GM04503 (cell line): ENCODE measurements at regions not wholly inside any gene's neighbourhood (a gene's known extent, or its start where the extent isn't known, plus 50 kb on each side); places are given as distances from the start of the nearest gene placed in this dataset.

Experiments
- DNase-seq: peaks from one replicate; pipeline ENCODE4 v3.0.0-alpha.2; 2012; ENCODE audit warnings: low read depth

DNA sequence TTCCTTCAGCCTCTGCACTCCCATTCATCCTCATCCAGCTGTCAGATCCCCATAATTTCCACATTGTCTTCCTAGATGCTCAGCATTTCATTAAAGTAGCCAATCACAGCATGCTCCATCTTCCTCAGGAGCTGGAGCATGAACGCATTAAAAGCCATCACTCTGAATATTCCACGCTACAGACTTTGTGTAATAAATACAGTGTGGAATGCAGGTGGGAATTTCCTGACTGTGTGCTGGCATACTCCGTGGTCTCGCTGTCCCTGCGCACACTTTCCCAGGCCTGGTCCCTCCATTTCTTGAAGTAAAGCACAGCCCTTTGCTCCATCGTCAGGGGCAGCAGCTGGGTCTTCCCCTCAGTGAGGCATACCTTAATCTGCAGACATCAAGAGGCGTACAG is 123.7 kb upstream of the NCK2 start:
- DNase-seq = no peak

DNA sequence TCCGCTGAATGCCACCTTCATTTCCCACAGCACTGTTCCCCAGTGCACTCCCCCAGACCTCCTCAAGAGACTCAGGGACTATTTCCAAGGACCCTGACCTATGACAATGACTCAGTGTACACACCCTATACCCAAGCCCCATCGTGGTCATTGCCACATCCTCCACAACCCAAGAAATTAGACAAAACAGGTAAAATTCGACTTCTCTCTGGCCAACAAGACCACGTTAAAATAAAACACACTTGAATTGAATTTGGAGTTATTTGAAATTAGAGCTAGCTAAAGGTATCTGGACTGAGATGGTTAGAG is 126.4 kb upstream of the NCK2 start:
- DNase-seq = no peak

DNA sequence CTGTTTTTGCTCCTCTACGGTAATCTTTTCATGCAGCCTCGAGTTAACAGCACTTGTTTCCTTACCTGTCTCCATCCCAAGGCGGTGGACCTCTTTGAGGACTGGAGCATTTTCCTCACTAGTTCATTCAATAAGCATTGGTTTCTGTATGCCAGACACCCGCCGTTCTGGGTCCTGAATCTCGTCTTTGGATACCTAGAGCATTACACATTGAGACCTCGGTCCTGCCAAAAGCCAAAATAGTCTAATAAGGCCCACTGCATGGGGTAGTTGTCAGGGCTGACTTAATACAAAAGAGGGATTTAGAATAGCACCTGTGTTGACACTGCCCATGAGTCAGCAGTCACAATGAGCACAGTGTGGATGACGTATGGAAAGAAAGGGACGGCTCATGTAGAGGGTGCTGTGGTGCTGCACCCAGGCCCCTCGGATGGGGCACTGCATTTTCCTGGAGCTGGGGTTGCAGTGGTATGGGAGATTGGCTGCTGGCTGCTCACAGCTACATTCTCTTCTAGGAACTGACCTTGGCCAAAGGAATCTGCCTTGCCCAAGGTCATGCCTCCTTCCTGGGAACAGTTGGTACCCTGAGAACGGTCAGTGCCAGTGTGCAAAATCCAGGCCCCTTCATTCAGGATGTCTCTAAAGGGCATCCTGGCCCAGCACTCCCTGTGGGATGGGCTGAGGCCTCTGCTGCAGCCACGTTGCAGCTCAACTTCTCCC is 126.9 kb upstream of the NCK2 start:
- no peak for DNase-seq

DNA sequence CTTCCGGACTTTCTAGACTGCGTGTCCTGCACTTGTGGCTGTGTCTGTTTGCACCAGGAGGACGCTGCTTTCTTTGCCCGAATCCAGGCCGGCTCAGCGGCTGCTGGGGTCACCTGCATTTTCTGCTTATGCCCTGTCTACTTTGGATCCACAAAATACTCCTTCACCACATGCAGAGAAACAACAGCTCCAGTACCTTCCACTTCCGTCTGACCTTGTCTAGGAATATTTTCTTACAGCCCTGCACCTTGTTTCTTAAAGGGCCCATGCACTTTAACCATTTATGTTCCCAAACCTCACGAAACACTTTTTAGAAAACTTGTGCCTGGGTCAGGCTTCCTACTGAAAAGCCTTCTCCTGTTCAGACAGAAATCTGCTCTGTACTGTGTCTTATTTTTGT is 129.4 kb upstream of the NCK2 start:
- DNase-seq = no peak

DNA sequence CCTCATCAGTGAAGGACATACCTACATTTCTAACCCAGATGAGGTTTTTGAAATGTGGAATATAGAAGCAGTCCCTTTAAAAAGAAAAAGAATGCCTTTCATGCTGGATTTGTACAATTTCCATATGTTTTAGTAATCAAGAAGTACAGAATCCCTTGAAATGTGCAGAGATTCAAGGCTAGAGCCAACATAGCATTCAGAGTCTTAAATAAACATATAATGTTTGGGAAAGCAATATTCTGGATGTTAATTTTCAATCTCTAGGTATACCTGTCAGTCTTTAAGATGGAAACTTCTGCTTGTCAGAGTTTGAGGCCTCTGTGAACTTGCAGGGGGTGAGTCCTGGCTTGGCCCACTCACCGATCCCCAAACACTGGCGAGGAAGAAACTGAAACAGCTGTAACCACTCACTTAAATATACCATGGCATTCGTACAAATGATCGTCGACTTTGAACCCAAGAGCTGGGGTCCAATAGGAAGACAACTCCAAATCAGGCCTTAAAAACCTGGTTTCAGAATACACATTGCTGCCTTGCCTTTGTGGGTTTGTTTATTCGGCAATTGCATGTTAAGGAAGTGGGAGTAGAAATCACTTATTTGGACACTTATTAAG is 132.8 kb upstream of the NCK2 start:
- no peak for DNase-seq

DNA sequence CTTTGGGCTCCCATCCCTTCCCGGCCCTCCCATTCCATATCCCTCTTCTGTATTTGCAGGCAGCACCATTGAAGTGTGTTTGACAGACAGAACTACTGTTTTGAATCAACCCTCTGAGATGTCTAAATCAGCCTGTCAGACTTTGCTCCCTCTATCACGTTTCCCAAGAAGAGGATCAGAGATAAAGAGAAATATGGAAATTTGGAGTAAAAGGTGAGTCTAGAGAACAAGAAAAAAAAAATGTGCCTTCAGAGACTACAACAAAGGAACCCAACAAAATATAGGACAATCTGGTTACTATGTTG is 133.4 kb upstream of the NCK2 start:
- no peak for DNase-seq

DNA sequence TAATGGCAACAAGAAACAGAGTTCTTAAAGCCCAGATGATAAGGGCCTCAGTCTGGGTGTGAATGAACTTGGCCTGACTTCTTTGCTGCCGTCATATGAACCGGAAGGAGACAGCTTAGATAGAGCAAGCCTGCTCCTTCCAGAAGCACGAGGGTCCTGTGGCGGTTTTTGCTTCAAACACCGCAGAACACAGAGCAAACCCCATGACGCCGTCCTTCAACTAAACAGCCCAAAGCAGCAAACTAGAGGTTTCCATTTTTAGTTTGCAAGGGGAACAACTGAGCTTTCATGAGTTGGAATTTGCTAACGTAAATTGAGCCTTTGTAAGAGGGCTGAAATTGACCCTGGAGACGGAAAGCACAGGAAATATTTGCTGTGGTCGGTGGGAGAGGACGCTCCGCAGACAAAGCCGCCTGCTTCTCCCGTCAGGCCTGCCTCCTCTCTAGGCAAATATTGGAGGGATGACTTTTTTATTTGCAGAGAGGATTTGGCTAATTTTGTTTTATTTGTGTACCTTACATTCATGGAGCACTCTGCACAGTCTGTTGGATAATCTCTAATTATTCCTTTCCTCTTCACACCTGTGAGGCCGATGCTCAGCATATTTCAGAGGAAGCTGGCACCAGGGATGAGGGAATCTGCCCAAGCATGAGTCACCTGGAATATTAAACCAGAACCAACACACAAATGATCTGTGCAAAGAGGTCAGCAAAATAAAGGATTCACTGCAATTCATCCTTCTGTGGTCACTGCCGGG is 134.0 kb upstream of the NCK2 start:
- no peak for DNase-seq

DNA sequence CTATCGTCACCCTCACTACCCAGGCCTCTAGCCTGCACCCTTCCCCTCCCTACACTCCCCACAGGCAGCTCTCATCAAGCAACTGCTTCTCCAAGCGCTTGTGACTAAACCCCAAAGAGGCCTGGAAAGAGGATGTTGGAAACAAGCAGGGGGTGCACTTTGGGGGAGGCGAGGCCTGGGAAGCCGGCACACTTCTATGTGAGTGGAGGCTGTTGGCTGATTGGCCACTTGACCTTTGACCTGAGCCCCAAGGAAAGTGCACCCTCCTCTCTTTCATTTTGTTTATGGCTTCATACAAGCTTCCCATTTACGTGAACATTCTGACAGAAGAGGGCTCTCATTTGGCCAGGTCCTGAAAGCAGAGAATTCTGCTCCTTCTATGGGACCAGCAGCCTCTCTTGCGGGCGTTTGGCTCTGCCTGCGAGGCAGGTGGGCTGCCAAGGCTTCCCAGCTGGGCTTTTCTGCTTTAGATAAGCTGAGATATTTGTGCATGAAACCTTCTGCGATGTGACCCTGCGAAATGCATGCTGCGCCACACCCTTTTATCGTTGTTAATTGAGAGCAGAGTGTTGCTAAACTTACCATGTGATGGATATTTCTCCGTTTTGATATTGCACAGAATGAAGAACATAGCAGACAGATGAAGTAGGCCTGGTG is 134.8 kb upstream of the NCK2 start:
- DNase-seq = no peak

DNA sequence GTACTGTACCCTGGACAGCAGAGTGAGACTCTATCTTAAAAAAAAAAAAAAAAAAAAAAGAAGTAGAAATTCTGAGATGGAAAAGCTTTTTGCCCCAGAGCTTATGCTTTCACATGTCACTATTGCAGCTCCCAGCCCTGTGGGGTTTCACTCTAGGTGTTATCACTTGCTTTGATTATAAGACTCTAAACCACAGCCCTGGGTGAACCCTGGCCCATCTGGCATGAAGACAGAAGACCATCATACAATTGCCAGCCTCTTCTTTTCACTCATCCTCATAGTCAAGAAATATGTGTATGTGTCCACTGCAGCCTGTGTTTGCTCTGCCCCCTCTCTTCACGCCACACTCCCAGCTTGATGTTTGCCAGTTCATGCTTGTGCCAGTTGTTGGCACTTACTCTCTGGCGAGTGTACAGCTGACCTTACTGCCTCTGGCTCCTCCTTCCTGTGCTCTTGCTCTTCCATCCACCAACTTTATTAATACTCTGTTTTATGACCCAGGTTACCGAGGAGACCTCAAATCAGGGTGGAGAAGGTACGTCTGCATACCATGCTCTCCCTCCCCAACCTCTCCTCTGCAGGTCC is 136.7 kb upstream of the NCK2 start:
- DNase-seq = no peak

DNA sequence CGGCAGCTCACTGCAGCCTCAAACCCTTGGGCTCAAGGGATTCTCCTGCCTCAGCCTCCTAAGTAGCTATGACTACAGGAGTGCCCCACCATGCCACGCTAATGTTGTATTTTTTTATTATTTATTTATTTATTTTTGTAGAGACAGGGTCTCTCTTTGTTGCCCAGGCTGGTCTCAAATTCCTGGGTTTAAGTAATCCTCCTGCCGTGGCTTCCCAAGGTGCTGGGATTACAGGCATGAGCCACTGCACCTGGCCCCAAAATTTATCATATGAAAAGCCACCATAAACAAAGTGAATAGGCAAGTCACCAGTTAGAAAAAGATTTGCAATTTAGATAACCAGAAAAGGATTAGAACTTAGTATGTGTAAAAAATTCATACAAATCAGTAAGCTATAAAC is 138.6 kb upstream of the NCK2 start:
- no peak for DNase-seq

DNA sequence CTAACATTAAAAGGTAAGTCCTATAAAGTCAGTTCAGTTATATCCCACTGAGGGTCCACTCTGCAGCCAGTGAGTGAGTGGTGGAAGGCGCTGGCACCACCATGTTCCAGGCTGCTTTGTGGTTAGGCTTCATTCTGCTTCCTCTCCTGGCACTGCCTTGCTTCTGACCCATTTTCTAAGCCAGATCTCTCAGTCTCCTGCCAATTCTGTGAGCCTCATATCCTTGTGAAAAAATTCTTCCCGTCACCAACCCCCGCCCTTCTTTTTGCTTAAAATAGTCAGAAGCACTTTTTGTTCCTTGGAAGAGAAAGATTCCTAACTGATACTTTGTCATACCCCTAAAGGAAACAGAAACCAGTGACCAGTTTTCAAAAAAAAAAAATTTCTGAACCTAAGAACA is 139.8 kb upstream of the NCK2 start:
- no peak for DNase-seq

DNA sequence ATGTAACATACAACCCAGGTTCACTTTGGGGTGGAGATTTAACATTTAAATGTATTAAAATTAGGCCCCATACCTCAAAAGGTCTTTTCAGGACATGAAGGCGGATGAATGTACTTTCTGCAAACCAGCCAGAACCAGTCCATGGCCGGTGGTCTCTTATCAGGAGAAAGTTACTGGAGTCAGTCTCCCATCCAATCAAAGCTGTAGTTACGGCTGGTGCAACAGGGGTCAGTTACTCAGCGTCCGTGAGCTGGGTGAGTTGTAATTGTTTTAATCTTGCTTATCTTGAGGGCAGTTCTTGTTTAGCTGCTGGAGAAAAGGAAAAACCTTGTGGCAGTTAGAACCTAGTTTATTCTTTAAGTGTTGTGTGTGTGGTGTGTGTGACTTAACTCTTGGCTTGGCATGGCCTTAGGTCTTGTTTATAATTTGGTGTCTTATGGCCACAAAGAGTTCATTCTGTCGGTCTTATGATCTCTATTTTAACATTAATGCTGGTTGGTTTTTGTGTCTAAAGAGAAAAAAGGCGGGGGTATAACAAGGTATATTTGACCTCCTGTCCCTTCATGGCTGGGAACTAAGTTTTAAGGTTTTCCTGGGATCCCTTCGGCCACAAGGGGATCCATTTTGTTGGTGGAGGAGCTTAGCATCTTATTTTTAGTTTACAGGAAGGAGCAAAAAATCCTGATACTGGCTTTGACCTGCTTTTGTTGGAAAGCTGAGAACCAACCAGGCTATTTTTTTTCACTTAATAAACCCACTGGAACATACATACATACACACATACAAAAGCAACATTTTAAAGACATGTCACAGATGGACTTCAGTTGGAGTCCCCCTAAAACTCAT is 143.5 kb upstream of the NCK2 start:
- no peak for DNase-seq

DNA sequence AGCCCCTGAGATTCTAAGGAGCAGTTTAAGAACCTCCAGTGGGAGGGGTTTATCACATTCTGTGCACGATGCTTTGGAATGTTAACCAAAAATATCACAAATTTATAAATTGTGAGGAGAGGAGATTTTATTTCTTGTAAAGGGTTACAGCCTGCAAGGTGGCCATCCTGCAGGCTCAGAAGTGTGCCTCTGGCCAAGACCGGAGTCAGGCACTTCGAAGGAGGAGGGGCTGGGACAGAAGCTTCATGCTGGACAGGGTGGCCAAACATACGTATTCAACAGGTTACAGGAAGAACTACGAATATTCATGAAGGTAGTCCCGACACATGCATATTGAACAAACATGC is 144.1 kb upstream of the NCK2 start:
- no peak for DNase-seq

DNA sequence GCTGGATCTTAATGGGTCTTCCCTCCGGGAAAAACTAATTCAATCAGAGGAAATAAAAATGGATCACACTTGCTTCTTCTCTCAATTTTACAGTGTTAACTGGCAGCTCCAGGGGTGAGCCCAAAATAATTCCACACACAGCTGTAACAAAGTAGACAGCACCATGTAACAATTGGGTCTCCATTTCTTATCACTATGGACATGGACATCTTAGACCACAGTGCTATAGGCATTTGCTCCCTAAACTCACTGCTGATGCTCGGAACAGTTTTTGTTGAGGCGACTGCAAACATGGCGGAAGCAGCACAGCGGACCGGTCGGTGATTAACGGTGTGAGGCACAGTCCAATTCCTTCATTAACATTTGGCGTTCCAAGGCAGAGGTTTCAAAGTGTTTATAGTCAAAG is 144.7 kb upstream of the NCK2 start:
- DNase-seq = no peak

DNA sequence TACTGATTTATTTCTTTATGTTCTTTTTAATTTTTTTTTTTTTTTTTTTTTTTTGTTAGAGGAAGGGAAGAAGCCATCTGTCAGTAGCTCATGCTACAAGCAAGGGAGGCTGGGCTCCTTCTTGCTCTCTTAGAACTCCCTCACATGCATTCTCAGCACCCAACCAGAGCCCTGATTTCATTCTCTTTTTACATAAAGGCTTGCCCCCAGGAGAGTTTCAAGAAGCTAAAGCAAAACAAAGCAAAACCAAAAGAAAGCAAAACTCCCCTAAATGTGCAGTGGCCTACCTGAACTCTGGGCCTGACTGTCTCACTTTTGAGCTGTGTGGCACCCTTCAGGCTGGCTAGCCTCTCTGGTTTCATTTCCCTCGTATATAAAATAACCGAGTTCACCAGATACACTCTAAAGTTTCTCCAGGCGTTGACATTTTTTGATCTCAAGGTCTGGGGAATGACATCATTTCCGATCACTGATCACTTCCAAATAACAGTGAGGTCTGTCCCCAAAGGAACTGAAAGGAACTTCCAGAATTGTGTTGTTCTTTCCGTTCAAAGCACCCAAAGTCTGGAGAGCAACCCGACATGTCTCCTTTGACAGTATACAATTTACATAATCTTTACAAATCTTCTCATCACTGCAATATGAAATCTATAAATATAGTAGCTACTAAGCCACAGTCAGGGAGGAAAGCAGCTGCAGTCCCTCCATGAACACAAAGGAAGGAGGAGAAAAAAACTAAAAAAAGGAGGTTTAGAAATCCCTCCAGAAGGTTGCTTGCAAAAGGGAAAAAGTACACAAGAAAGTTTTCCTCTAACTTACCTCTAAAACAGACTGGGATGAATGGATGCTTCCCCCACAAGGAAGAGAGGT is 145.6 kb upstream of the NCK2 start:
- DNase-seq = no peak

DNA sequence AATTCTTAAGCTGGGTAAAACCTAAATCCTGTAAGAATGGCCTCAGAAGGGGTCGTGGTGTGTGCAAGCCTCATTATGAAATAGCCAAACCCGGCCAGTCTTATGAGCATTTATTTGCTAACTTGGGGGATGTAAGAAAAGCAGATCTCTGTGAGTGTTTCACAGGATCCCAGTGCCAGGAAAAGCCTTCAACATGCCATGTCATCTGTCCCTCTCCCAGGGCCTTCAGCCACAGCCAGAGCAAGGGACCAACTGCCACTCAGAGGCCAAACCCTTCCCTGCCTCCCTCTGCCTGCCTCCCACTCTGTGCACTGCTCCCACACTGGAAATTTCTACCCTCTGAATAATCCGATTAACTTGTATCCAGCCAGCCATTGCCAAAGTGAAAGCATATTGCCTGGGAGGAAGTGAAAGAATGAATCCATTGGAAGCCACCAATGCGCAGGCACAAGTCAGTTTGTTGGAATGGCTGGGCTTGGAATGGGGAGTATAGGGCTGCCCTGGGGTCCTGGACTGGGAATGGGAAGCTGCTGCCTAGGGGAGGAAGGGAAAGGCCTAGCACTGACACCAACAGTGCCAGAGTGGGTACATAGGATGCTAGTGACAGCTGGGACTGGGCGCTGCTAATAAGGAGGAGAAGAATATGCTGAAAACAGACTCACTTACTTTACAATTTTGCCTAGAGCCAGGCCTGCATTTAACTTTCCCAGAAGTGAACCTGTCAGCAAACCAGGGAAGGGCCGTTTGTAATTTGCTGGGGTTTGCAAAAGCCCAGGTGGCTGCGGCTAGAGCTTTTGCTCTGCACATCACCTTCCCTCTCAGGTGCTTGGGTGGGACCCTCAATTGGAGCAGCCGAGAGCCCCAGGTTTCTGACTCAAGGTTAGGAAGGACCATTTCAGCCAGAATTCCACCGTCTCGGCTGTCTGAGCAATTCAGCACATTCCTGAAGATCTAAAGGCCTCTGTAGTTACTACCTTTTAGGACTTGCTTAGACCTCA is 146.6 kb upstream of the NCK2 start:
- DNase-seq = no peak

DNA sequence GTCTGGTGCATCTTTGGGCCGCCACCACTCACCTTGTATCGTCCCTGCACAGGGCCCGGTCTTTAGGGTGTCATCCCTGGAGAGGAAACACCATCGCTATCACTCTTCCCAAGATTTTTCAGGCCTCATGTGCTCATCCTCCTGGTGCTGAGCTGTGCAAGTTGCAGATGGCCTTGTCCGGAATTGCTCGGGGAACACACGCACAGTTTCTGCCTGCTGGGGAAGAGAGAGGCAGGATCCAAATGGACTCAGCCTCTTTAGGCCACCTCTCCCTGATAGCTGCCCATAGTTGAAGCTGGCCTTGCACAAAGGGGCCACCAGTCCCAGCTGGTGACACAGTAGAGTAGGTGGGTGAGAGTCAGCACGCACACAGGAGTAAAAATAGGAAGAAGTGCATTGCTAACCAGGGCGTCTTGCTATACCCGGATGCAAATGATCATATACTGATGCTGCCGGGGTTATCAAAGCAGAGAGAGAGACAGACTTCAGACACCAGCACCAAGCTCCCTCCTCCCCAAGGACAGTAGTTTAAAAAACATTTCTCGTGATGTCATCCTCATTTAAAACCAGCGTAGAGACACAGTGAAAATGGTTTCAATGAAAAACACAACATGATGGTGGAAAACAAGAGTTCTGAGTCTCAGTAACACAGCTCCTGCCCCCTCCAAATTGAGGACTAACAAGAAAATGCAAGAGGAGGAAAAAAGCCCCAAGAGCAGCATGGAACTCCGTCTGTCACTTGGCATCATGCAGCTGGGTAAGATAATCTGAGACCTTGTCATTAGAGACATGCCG is 147.5 kb upstream of the NCK2 start:
- DNase-seq = no peak

DNA sequence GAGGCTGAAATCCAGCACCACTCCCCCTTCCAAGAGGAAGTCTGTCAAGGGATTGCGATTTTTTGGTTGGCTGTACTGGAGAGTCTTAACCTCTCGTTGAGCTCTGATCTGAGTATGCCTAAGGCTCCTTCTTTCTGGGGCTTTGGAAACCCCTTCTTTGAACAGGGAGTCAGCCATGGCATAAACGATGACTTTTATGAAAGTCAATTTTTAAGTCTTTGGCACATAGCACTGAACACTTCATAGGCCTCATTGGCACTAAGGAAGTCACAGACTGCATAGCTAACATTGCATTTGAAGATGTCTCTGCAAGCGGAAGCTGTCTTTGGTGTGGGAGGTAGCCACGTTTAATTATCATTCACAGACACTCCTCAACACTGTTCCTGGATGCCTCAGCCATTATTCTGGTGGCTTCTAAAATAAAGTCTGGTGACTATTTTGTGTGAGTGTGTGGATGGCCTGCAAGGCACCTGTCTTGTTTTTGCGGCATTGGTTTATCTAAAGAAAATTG is 148.2 kb upstream of the NCK2 start:
- DNase-seq = no peak

DNA sequence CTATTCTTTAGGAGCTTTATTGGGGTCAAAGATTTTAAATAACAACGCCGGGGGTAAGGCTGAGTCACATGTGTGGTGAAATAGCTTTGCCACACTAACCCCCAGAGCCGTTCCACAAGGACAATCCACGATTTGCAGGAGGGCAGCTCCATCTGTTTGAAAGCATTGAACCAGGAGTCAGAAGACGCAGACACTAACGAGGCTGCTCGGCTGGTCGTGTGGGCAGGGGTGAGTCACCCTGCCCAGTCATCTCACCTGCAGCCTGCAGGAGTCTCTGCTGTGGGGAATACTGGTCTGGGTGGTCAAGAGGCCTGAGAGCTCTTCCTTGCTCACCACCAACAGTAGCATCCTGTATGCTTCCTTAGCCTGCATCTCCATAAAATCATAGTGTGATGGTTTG is 149.2 kb upstream of the NCK2 start:
- no peak for DNase-seq
